GM18867 (cell line): ENCODE measurements at regions not wholly inside any gene's neighbourhood (a gene's known extent, or its start where the extent isn't known, plus 50 kb on each side); places are given as distances from the start of the nearest gene placed in this dataset.

Experiments used
- ATAC-seq: cut with Tn5 transposase; IDR thresholded peaks from one replicate; pipeline ENCODE4 v1.9.1; 2021; ENCODE audit warnings: mild to moderate bottlenecking, moderate library complexity; ENCODE audit not compliant: unreplicated experiment

DNA sequence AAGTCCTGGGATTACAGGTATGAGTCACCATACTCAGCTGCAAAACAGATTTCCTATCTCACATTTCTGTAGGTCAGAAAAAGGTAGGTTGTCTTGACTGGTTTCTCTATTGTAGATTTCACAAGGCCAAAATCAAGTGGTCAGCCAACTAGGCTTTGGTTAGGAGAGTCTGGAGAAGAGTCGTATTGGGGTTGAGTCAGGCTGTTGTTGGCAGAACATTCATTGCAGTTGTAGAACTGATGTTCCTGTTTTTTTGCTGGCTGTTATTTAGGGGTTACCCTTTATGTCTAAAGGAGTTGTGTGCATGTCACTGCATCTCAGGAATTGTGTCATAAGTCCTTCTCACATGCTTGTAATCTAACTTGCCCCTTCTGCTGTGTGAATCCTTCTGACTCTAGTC lies 814.2 kb upstream of the GRAMD2B start:
- no peak for ATAC-seq

DNA sequence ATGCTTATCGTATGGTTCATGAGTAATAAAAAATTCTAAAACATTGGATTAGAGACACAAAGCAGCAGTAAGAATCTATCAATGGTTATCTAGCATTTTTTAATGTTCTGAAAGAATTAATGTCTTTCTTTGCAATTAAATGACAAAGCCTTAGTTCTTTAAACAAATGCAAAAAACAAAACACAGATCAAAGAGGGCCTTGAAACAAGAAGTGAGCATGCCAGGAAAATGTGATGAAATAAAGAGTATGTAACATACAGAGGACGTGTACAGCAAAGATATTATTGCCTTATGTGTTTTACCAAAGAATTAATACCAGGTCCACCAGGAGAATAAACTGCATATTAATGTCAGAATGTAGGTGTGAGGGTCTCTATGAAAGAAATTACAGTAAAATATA lies 812.3 kb upstream of the GRAMD2B start:
- no peak for ATAC-seq

DNA sequence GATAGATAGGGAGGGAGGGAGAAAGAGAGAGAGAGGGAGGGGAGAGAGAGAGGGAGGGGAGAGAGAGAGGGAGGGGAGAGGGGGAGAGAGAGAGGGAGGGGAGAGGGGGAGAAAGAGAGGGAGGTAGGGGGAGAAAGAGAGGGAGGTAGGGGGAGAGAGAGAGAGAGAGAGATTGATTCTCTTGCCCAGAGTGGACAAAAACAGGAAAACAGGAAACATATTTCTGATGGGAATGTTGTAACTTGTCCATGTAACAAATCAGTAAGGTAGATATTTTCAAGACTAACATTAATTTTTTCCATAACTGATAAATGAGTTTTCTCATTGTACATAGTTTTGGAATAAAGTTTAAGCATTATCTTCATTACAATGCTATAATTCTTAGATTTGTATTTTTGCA lies 811.7 kb upstream of the GRAMD2B start:
- ATAC-seq: no peak

DNA sequence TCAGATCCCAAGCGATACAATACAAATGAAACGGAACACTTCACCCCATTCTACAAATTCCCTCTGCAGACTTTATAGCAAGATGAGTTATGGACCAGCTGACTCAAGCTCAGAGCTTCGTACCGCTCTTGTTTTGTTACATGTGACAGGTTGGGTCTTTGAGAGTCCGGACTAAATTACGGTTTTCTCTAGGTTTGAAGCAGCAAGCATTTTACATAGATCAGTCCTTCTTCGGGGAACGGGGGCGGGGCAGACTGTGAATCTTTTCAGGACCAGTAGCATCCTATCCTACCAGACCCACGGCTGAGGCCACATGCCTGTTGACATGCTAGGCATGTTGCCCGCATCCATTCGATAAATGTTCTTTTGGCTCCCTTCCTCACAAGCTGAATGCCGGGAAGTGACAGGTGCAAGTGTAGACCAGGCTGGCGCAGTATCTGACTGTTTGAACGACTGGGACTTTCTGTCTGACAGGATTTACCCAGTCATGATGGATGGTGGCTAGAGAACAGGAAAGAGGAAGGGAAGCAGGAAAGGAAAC lies 811.0 kb upstream of the GRAMD2B start:
- no peak for ATAC-seq

DNA sequence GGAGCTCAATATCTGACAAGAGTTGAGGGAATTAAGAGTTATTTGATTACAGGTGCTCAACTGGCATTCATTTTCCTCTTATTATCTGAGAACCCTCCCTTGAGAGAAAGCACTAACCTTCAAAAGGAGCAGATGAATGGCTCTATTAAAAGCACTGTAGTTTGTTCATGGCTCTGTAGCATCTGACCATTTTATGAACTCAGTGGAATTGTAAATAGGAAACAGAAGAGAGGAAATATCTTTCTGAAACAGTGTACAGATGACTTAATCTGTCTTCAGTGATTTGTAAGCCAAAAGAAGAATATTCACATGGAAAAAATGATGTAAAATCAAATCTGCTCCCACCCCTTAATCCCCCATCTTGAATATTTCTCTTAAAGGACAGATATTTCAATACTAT lies 810.4 kb upstream of the GRAMD2B start:
- ATAC-seq: no peak

DNA sequence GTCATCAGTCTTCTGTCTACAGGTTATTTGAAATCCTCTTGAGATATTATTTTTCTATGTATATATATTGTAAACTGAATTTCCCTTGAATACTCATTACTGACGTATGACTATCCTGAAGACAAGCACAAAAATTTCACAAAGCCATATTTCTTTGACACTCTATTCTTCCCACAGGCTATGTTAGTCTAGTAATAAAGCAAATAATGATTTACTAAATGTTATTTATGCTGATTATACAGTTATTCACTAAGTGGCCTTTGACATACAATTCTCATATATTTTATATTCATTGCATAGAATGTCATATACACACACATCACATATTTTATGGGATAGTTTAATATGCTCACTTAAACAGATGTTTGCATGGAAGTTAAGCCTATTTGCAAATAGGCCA lies 793.0 kb upstream of the GRAMD2B start:
- ATAC-seq: no peak

DNA sequence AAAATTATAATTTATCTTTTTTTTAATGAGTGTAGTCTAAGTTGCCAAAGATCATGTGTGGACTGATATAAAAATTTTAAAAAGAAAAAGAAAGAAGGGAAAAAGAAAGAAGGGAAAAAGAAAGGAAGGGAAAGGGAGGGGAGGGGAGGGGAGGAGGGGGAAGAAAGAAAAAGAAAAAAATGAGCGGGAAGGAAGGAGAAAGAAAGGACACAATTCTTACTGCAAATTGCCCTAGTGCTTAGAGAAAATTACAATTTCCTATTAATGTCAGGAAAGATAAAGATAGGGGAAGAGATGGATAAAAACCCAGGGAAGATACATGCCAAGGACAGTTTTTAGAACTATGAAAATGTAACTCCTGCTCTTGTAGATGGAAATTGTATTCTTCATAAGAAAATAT lies 789.7 kb upstream of the GRAMD2B start:
- ATAC-seq: no peak

DNA sequence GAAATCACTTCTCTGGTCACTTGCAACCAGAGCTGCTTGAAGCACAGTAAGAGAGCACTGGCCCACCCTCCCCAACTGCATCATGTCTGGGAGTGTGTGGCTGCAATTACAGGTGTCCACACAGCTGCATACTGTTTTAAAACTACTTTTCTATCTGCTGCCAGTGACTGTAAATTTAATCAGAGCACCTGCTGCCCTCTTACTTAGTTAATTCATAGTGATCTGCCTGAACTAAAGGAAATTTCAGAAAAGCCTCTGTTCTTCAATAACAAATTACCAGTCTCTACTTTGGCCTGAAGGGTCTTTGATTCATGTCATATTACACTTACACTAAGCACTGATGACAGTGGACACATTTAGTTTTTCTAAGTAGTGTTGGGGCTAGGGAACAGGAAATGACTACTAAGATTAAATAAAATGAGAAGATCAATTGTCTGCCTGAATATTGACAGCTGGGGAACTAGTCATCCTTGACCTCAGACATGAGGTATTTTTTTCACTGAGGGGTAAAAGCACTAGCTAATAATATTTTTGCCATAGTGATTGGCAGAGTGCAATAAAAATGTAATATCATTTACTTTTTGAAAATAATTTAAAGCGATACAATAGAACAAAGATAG lies 788.9 kb upstream of the GRAMD2B start:
- no peak for ATAC-seq

DNA sequence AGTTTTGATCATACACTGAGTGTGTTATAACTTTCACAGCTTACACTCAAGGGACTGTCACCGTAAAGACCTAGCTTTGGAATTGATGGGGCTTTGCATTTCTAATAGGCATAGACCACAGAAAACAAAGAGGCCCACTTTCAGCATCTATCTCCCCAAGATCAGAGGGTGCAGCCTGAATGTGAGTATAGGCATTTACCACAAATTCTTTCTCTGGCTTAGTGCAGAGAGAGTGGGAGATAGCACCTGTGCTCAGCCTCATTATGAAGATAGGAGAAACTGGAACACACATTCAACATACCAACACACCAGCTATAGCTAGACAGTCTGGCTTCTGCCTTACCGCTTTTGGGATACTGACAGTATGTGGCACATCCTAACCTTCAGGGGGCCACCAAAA lies 783.4 kb upstream of the GRAMD2B start:
- ATAC-seq: no peak

DNA sequence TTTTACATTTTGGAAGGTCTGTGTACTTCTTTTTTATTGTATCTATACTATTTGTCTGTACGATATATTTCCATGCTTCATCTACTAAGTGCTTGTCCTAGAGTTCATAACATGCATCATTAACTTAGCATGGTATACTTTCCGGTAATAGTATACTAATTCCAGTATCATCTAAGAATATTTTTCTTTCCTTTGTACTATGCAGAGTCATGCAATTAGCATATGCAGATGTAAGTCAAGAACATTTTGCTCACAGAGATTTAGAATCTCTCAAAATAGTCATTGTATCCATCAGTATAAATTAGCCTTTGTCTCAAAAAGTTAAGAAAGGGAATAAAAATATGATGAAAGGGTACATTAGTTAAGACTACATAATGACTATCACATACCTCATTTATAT lies 770.4 kb upstream of the GRAMD2B start:
- ATAC-seq: no peak

DNA sequence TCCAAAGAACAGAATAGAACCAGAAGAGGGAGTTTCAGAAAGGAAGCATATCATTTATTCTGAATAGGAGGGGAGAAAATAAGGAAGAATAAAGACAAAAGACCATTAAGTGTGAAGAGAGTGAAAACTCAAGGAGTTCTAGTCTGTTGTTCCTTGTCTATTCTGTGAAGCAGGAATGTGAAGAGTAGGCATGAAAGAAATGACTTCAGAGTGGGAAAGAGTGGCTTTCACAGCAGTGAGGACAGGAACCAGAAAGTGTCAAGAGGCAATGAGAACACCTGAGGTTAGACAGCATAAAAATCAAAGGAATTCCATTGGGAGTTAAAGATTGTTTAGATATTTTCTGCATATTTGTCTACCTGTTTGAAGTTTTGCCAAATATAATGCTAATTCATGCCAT lies 768.8 kb upstream of the GRAMD2B start:
- no peak for ATAC-seq

DNA sequence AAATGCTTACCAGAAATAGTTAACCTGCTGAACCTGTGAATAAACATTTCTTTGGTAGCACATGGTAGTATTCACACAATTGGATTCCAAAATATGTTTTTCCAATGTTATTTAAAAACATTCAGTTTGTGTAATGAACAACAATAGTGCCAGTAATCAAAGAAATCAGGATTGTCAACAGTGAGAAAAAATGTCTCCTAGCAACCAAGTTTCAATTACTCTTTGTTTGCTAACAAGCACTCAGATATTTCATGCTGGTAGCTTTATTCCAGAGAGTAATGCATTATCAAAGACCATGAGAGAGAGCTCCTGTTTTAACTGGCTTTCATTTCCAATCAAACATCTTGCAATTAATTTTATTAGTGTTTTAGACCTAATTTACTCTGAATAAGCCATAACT lies 768.1 kb upstream of the GRAMD2B start:
- no peak for ATAC-seq

DNA sequence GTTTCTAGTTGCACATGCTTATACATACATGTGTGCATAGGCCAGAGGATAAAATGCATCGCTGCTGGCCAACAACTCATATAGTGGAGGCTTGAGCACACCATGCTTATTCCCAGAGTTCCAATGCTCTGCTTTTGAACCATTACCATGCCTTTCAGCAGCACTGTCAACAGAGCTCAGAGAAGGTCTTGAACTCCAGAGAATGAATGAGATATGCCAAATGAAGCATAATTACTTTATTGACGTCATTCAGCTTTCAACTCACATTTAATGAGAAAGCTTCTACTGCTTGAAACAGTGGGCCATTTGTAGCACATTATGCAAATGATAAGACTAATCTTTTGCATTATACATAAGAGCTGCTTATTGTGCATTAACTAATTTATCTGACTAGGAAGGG lies 765.3 kb upstream of the GRAMD2B start:
- ATAC-seq: no peak

DNA sequence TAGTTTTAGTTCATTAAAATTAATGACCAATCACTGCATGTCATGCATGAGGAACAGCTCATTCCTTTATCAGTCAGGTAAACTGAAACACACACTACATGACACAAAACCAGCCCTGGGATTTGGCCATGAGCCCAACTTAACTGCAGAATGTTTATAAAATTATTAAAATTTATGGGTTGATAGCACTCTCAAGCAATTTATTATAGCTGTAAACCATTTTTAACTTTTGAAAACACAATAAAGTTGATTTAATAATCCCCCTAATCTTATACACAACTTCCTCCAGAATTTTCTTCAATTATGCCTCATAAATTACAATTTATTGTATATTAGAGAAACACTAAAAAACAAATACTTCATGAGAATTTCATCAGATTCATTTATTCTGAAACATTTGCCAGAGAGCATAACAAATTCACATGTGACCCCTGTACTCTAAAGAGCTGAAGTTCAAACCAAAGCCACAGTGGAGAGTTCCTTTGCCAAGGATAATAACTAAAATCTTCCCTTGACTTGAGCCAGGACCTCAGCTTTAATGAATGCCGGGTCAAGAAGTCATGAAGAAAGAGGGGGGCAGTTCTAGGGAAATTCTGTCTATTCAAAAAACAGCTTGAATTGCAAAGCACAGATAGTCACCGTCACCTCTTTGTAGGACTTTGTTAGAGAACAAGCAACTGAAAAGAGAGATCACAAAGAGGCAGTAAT lies 763.7 kb upstream of the GRAMD2B start:
- no peak for ATAC-seq

DNA sequence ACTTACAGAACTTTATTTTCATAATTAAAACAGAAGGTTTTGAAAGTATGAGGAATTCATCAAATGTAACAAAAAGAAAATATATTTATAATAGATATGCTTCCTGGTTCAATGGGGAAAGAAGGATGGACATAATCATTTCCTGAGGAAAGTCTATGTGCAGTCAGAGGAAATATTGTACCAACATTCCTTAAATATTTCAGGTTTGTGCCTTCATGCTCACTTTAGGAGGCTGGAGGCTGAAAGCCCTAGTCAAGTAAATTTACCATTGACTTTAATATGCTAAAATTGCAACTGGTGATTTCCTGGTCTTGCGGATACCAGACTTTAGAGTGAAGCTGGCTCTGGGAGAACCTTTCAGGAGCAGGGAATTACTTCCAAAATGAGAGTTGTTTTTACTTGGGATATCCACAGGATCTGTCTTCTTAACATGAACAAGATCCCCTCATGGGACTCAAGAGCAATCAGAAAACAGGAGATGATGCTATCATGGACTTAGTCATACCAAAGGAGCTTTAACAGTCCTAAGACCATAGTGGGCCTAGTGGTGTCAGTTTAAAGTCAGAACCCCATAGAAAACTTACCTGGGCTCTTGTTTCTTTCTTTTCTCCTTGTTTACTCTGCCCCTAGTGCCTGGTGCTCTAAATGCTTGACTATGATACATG lies 762.8 kb upstream of the GRAMD2B start:
- no peak for ATAC-seq

DNA sequence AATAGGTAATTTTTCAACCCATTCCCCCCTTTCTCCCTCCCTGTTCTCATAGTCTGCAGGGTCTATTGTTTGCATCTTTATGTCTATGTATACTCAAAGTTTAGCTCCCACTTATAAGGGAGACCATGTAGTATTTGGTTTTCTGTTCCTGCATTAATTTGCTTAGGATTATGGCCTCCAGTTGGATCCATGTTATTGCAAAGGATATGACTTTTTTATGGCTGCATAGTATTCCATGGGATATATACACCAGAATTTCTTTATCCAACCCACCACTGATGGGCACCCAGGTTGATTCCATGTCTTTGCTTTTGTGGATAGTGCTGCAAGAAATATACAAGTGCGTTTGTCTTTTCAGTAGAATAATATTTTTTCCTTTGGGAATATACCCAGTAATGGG lies 761.6 kb upstream of the GRAMD2B start:
- no peak for ATAC-seq

DNA sequence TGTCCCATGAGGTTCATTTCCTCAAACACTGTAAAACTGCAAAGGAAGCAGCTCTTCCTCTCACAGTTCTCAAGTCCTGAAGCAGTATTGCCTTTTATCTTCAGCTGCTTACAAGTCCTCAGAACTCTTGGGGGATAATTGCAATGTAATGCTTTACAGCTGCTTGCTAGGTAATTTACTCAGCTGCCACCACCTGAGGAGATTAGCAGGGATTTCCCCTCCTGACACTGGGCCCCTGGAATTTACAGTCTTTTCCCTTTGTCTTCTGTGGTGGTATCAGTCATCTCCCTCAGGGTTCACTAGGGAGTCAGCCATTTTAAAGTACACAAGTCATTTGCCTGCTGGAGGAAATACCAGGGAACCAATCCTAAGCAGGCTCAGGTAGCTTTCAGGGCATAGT lies 754.3 kb upstream of the GRAMD2B start:
- no peak for ATAC-seq

DNA sequence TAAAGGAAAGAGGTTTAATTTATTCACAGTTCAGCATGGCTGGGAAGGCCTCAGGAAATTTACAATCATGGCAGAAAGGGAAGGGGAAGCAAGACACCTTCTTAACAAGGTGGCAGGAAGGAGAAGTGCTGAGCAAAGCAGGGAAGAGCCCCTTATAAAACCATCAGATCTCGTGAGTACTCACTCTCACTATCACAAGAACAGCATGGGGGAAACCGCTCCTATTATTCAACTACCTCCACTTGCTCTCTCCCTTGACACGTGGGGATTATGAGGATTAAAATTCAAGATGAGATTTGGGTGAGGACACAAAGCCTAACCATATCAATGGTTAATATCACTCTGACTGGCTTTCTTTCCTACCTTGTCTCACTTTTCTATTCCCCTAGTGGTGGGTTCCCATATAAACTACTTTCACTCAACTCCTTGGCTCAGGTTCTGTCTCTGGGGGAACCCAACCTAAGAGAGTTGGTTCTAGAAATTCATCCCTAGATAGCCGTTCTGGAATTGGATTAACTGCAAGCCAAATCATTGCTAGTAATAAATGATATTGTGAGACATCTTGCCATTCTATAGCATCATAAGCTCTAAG lies 749.8 kb upstream of the GRAMD2B start:
- ATAC-seq: no peak

DNA sequence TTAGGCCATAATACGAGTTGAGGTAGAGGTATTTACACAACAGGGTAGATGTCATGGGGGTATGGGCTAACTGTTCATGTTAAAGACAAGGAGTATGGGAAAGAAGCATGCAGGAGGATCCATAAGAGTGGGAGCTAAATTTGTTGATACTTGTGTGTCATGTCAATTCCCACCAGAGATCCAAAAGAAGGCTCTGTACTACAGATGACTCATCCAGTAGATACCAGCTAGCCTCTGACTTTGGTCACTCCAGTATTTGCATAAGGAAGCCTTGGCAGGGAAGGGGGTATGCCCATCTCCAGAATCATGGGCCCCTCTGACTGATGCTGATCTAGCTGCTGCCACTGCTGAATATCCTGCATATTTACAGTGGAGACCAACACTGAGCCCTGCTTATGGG lies 743.7 kb upstream of the GRAMD2B start:
- no peak for ATAC-seq

DNA sequence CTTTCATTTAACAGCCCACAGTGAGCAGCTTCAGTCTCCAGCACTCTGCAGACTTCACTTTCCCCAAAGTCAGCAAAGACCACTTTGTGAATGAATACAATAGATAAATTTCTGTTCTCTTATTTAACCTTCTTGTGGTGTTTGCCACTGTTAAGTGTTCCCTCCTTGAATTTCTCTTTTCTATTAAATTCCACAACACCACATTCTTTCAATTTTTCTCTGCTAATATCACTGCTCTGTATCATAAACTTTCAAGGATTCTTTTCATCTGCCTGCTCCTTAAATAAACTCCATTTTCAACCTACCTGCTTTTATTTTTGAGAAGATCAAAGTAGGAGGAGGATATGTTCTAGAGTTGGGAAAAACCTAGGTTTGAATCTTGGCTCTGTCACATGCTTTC lies 739.5 kb upstream of the GRAMD2B start:
- ATAC-seq: no peak

DNA sequence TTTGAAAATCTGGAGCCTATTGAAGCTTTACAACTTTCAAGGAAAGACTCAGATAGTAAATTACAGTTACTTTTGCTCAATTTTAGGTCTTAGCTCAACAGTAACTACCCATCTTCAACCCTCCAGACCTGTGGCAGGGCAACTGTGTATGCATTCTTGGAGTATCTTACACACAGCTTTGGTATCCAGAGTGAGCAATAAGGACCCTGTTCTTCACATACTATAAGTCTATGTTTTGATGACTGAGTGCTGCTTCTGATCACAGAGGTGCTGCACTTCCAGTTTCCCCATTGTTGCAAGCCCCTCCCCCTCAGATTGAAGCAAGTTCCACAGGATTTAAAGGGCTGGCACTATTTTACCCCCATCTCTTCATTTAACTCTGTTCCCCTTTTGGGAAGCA lies 737.4 kb upstream of the GRAMD2B start:
- ATAC-seq: no peak
